Upper lobe of left lung (tissue), 4 donors: ENCODE measurements at regions not wholly inside any gene's neighbourhood (a gene's known extent, or its start where the extent isn't known, plus 50 kb on each side); places are given as distances from the start of the nearest gene placed in this dataset.
"Not testable (repeated sequence)": the region's sequence is repeated elsewhere in the genome, so short reads cannot be mapped to it uniquely, and the experiment has no call there.

Experiments used
- POLR2A ChIP-seq, 4 donors: fragments of 450-650 bp; IDR thresholded peaks; one replicate each; pipeline ENCODE4 v1.5.1; 2016 to 2017; ENCODE audit warnings: antibody characterized with exemption in 4 of 4, mild to moderate bottlenecking in 2 of 4
- POLR2AphosphoS5 ChIP-seq, 2 donors: sonication (generic); formaldehyde crosslinking; IDR thresholded peaks; one replicate each; pipeline ENCODE4 v1.5.1; 2017; ENCODE audit warnings: antibody characterized with exemption in 2 of 2
- TF ChIP-seq, protein P1 (sequence below), 6 experiments: fragments of 450-650 bp in 4 of 6; fragments of 200-600 bp in 2 of 6; sonication (generic) in 2 of 6; IDR thresholded peaks; one replicate each; pipeline ENCODE4 v1.5.1; 2016 to 2019; ENCODE audit warnings: antibody characterized with exemption in 6 of 6

DNA sequence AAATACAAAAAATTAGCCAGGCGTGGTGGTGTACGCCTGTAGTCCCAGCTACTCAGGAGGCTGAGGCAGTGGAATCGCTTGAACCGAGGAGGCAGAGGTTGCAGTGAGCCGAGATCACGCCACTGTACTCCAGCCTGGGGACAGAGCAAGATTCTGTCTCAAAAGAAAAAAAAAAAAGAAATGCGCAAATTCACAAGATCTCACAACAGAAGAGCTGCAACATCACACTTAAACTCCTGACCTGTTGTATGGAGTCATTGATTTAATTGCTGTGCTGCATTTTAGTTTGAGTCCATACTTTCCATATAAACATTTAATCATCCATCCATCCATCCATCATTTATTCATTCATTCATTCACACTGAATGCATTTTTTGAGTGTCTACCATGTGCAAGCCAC is 229.7 kb downstream of the MREG start:
- TF ChIP-seq POLR2AphosphoS5, POLR2A (IDR thresholded peaks at IDR 0.05): not testable (repeated sequence)
- TF ChIP-seq, protein P1, sequence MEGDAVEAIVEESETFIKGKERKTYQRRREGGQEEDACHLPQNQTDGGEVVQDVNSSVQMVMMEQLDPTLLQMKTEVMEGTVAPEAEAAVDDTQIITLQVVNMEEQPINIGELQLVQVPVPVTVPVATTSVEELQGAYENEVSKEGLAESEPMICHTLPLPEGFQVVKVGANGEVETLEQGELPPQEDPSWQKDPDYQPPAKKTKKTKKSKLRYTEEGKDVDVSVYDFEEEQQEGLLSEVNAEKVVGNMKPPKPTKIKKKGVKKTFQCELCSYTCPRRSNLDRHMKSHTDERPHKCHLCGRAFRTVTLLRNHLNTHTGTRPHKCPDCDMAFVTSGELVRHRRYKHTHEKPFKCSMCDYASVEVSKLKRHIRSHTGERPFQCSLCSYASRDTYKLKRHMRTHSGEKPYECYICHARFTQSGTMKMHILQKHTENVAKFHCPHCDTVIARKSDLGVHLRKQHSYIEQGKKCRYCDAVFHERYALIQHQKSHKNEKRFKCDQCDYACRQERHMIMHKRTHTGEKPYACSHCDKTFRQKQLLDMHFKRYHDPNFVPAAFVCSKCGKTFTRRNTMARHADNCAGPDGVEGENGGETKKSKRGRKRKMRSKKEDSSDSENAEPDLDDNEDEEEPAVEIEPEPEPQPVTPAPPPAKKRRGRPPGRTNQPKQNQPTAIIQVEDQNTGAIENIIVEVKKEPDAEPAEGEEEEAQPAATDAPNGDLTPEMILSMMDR (IDR thresholded peaks at IDR 0.05) = not testable (repeated sequence)
